Activated CD4-positive, alpha-beta T cell treated with anti-CD3 and anti-CD28 coated beads for 36 hours (primary cell): ENCODE measurements at regions not wholly inside any gene's neighbourhood (a gene's known extent, or its start where the extent isn't known, plus 50 kb on each side); places are given as distances from the start of the nearest gene placed in this dataset.

Source experiments
- ATAC-seq: fragments of 200-7000 bp; cut with Tn5 transposase; one replicate; pipeline ENCODE4 v1.10.0; 2021; ENCODE audit warnings: mild to moderate bottlenecking, moderate library complexity
- CTCF ChIA-PET: fragments of 350-600 bp; sonication (Branson Sonifier 250); formaldehyde crosslinking; loops from one replicate; lab custom pipeline; 2021; ENCODE audit warnings: antibody characterized with exemption; lab: Charles Lee
- POLR2A ChIA-PET: fragments of 350-600 bp; sonication (Branson Sonifier 250); formaldehyde crosslinking; loops from one replicate; lab custom pipeline; 2021; ENCODE audit warnings: antibody characterized with exemption, inconsistent platforms; lab: Charles Lee
- DNase-seq: peaks from one replicate; pipeline ENCODE4 v3.0.0-alpha.2; 2020
- H3K27ac Mint-ChIP-seq: one replicate; pipeline ENCODE4 v1.8.0; 2021; ENCODE audit warnings: mixed read lengths
- H3K27me3 Mint-ChIP-seq: one replicate; pipeline ENCODE4 v1.8.0; 2021; ENCODE audit warnings: mixed read lengths
- H3K36me3 Mint-ChIP-seq: one replicate; pipeline ENCODE4 v1.8.0; 2021; ENCODE audit warnings: low read depth, mixed read lengths
- H3K4me1 Mint-ChIP-seq: one replicate; pipeline ENCODE4 v1.8.0; 2021; ENCODE audit warnings: mixed read lengths
- H3K4me3 Mint-ChIP-seq: one replicate; pipeline ENCODE4 v1.8.0; 2021; ENCODE audit warnings: mild to moderate bottlenecking, moderate library complexity, mixed read lengths
- H3K9me3 Mint-ChIP-seq: one replicate; pipeline ENCODE4 v1.8.0; 2021; ENCODE audit warnings: low read depth, mixed read lengths
- intact Hi-C, 2 experiments: fragments of 100-400 bp; cut with DNase I in 1 of 2; cut with micrococcal nuclease in 1 of 2; formaldehyde crosslinking; loops; one replicate each; pipeline versions ENCODE4 v1.14.2 to v1.15.1; 2022 to 2024; cut with DNase I, micrococcal nuclease

GRCh38 chr11:35061516-35062440 lies 77.2 kb upstream of the CD44 start:
- Mint-ChIP-seq H3K9me3 (peaks cover 4% of the 10 kb centered on the region), H3K27ac (no peak overlapping the region), H3K36me3 (peaks cover 2% of the 10 kb centered on the region), H3K4me1 (peaks cover 47% of the 10 kb centered on the region), H3K27me3 (peaks cover 3% of the 10 kb centered on the region), H3K4me3 (no peak overlapping the region)
- intact Hi-C loops = no loop called here
- DNase-seq = no peak
- ATAC-seq = no peak
- ChIA-PET POLR2A (no interaction called here), CTCF (interaction anchor here (0.5 to 1.7 kb wide), 6 partner anchors 10 to 144 kb away, joined by 3 to 5 read pairs (median 3); no protein-coding TSS in a partner anchor)

- intact Hi-C loops = no loop called here
- no peak overlapping the region for H3K4me3 Mint-ChIP-seq
- H3K9me3 Mint-ChIP-seq = peaks cover 2% of the 10 kb centered on the region
- DNase-seq = no peak
- peaks cover 3% of the 10 kb centered on the region for H3K27me3 Mint-ChIP-seq
- ATAC-seq = no peak
- ChIA-PET CTCF (interaction anchor here (1.0 to 1.7 kb wide), 2 partner anchors 12 to 13 kb away, joined by 4 read pairs; no protein-coding TSS in a partner anchor), POLR2A (no interaction called here)
- peaks cover 46% of the 10 kb centered on the region for H3K4me1 Mint-ChIP-seq
- H3K36me3 Mint-ChIP-seq = peaks cover 2% of the 10 kb centered on the region
- H3K27ac Mint-ChIP-seq = no peak overlapping the region
Observed at GRCh38 chr11:35063488-35063931, 75.5 kb upstream of the CD44 start.

- Mint-ChIP-seq H3K4me3 (no peak overlapping the region), H3K27ac (no peak overlapping the region), H3K27me3 (peaks cover 3% of the 10 kb centered on the region), H3K4me1 (peaks cover 45% of the 10 kb centered on the region), H3K36me3 (peaks cover 7% of the 10 kb centered on the region), H3K9me3 (peaks cover 2% of the 10 kb centered on the region)
- ATAC-seq (no peak), DNase-seq (no peak)
- ChIA-PET POLR2A (no interaction called here), CTCF (interaction anchor here (0.8 to 1.7 kb wide), 7 partner anchors 12 to 101 kb away, joined by 3 to 4 read pairs (median 3); no protein-coding TSS in a partner anchor)
- intact Hi-C loops = loop anchor here in 1 of 2 experiments (2.0 kb wide), 1 partner anchor 13 kb away; no protein-coding TSS in a partner anchor
Observed at GRCh38 chr11:35064114-35064800, 74.7 kb upstream of the CD44 start.

DNA sequence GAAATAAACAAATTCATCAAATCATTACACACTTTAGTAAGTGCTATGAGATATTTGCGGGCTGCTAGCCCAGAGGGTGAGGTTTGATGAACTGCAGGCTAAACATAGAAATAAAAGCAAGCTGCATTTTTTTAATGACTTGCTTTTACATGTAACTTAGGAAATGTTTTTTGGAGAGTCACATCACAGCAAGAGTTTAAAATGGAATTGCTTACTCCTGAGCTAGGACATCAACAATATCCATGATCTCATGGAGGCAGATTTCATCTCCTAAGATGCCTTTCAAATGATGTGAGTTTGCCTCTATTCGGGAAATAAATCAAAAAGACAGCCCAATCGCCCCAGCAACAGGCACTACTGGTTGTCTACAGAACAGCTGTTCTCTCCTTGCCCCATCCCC lies 73.4 kb upstream of the CD44 start:
- POLR2A ChIA-PET = no interaction called here
- DNase-seq (no peak), ATAC-seq (no peak)
- Mint-ChIP-seq H3K4me1 (peaks cover 36% of the 10 kb centered on the region), H3K36me3 (peaks cover 19% of the 10 kb centered on the region), H3K27me3 (peaks cover 3% of the 10 kb centered on the region), H3K27ac (no peak overlapping the region), H3K9me3 (peaks cover 15% of the 10 kb centered on the region), H3K4me3 (no peak overlapping the region)
- intact Hi-C loops = loop anchor here in 1 of 2 experiments (2.0 kb wide), 1 partner anchor 15 kb away; no protein-coding TSS in a partner anchor
- CTCF ChIA-PET = interaction anchor here (1.2 to 1.6 kb wide), 2 partner anchors 9 to 15 kb away, joined by 4 to 7 read pairs; no protein-coding TSS in a partner anchor

DNA sequence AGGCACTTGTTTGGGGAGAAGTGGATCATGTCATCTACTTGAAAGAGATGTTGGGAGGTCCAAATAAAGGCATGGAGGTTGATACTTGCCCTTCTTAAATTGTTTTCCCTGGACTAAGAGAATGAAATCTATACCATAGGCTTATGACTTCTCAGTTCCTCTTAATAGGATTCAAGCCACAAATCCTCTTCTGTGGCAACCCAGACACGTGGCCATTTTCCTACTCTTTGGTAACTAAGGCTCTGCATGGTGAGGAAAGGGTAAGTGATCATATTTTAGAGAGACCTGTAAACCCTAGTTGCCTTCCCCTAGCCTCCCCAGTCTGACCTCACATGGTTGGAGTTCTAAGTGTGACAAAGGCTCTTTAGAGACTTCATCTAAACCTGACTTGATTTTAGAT lies 72.9 kb upstream of the CD44 start:
- CTCF ChIA-PET = interaction anchor here (0.7 to 1.6 kb wide), 4 partner anchors 8 to 112 kb away, joined by 3 to 7 read pairs (median 4); no protein-coding TSS in a partner anchor
- H3K27ac Mint-ChIP-seq = peak overlapping the region; percentile 73
- peaks cover 19% of the 10 kb centered on the region for H3K9me3 Mint-ChIP-seq
- peaks cover 3% of the 10 kb centered on the region for H3K27me3 Mint-ChIP-seq
- no peak for DNase-seq
- peaks cover 36% of the 10 kb centered on the region for H3K4me1 Mint-ChIP-seq
- POLR2A ChIA-PET = interaction anchor here (0.5 kb wide), 2 partner anchors 58 to 83 kb away, joined by 3 to 5 read pairs; no protein-coding TSS in a partner anchor
- H3K36me3 Mint-ChIP-seq = peaks cover 22% of the 10 kb centered on the region
- no peak overlapping the region for H3K4me3 Mint-ChIP-seq
- intact Hi-C loops = loop anchor here in 1 of 2 experiments (2.0 kb wide), 2 partner anchors 25 to 53 kb away; no protein-coding TSS in a partner anchor
- ATAC-seq = no peak

GRCh38 chr11:35066783-35067423 lies 72.1 kb upstream of the CD44 start:
- POLR2A ChIA-PET = interaction anchor here (0.5 to 1.5 kb wide), 5 partner anchors 17 to 82 kb away, joined by 3 to 6 read pairs (median 3); no protein-coding TSS in a partner anchor
- DNase-seq = peak; percentile 61
- intact Hi-C loops = loop anchor here in 1 of 2 experiments (2.0 kb wide), 2 partner anchors 26 to 54 kb away; no protein-coding TSS in a partner anchor
- H3K27ac Mint-ChIP-seq = peak overlapping the region; percentile 73
- CTCF ChIA-PET = interaction anchor here (0.7 to 1.6 kb wide), 6 partner anchors 8 to 111 kb away, joined by 3 to 7 read pairs (median 4); no protein-coding TSS in a partner anchor
- peak; percentile 85 for ATAC-seq
- peaks cover 19% of the 10 kb centered on the region for H3K9me3 Mint-ChIP-seq
- H3K27me3 Mint-ChIP-seq = peaks cover 3% of the 10 kb centered on the region
- H3K36me3 Mint-ChIP-seq = peaks cover 22% of the 10 kb centered on the region
- H3K4me3 Mint-ChIP-seq = peak overlapping the region; percentile 15
- H3K4me1 Mint-ChIP-seq = peaks cover 32% of the 10 kb centered on the region

DNA sequence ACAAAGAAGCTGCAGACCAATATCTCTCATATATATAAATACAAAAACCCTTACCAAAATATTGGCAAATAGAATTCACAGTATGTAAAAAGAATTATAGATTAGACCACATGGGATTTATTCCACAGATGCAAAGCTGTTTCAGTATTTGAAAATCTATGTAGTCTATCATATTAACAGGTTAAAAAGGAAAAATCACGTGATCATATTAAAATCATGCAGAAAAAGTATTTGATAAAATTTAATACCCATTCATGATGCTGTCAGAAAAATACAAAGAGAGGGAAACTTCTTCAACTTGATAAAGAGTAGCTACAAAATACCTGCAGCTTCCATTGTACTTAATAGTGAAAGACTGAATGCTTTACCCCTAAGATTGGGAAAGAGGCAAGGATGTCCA lies 67.2 kb upstream of the CD44 start:
- CTCF ChIA-PET = interaction anchor here (1.1 kb wide), 1 partner anchor 15 kb away, joined by 3 read pairs; no protein-coding TSS in a partner anchor
- ATAC-seq = no peak
- Mint-ChIP-seq H3K27me3 (no peaks in the 10 kb centered on the region), H3K27ac (no peak overlapping the region), H3K4me1 (peaks cover 59% of the 10 kb centered on the region), H3K4me3 (no peak overlapping the region), H3K9me3 (peaks cover 26% of the 10 kb centered on the region), H3K36me3 (peaks cover 23% of the 10 kb centered on the region)
- DNase-seq = no peak
- POLR2A ChIA-PET = no interaction called here
- intact Hi-C loops = no loop called here

DNA sequence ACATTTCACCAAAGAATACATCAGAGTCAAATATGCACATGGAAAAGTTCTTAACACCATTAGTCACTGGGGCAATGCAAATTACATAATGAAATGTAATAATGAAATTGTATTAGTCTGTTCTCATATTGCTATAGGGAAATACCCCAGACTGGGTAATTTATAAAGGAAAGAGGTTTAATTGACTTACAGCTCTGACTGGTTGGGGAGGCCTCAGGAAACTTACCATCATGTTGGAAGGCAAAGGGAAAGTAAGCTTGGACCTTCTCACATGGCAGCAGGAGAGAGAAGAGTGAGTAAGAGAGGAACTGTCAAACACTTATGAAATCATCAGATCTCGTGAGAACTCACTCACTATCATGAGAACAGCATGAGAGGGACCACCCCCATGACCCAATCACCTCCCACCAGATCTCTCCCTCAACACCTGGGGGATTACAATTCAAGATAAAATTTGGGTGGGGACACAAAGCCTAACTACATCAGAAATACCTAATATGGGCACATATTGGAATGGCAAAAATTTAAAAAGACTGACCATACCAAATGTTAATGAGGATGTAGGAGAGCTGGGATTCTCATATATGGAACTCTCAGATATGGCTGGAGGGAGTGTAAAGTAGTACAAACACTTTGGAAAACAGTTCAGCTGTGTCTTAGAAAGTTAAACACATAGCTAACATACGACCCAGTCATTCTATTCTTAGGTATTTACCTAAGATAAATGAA lies 65.1 kb upstream of the CD44 start:
- ATAC-seq = peak; percentile 25
- H3K27me3 Mint-ChIP-seq = no peaks in the 10 kb centered on the region

GRCh38 chr11:35076201-35077100 lies 62.5 kb upstream of the CD44 start:
- intact Hi-C loops = loop anchor here in 1 of 2 experiments (1.0 kb wide), 2 partner anchors 36 to 70 kb away; no protein-coding TSS in a partner anchor
- H3K4me3 Mint-ChIP-seq = no peak overlapping the region
- ATAC-seq (no peak), DNase-seq (no peak)
- no peaks in the 10 kb centered on the region for H3K27me3 Mint-ChIP-seq
- ChIA-PET CTCF (interaction anchor here (0.6 to 1.0 kb wide), 4 partner anchors 13 to 151 kb away, joined by 3 to 4 read pairs (median 3); no protein-coding TSS in a partner anchor), POLR2A (interaction anchor here (0.6 kb wide), 1 partner anchor 89 kb away, joined by 3 read pairs; no protein-coding TSS in a partner anchor)
- peaks cover 10% of the 10 kb centered on the region for H3K36me3 Mint-ChIP-seq
- H3K9me3 Mint-ChIP-seq = peaks cover 8% of the 10 kb centered on the region
- peaks cover 85% of the 10 kb centered on the region for H3K4me1 Mint-ChIP-seq
- peak overlapping the region; percentile 42 for H3K27ac Mint-ChIP-seq

More for the DNA sequence above, 65.1 kb upstream of the CD44 start:
- Mint-ChIP-seq H3K36me3 (peaks cover 22% of the 10 kb centered on the region), H3K9me3 (peaks cover 25% of the 10 kb centered on the region), H3K4me1 (peaks cover 66% of the 10 kb centered on the region), H3K4me3 (no peak overlapping the region), H3K27ac (peak overlapping the region; percentile 80)
- ChIA-PET POLR2A (no interaction called here), CTCF (interaction anchor here (1.0 to 1.2 kb wide), 2 partner anchors 33 to 99 kb away, joined by 3 read pairs; no protein-coding TSS in a partner anchor)
- intact Hi-C loops = no loop called here
- DNase-seq = no peak
